ENCODE measurements at regions not wholly inside any gene's neighbourhood (a gene's known extent, or its start where the extent isn't known, plus 50 kb on each side); places are given as distances from the start of the nearest gene placed in this dataset.
A peak's percentile ranks its signal among the peaks of the same experiment; 100 is the strongest.

GRCh38 chr16:73565263-73565662 is 517.3 kb upstream of the ZFHX3 start:
- ATAC-seq (peak; percentile 70), DNase-seq (ENCODE audit: low spot score) (peak; percentile 23), FAIRE-seq (peak; percentile 62)
- CTCF ChIA-PET (ENCODE audit: low intra/inter-chr PET ratio, low total read pairs), result interaction anchor here (0.7 to 1.5 kb wide), 3 partner anchors 313 to 470 kb away, joined by 3 to 7 read pairs (median 6); no protein-coding TSS in a partner anchor
- Histone ChIP-seq H3K36me3 (replicated peaks in 1 of 2; ENCODE audit: control insufficient read depth in 1 of 2, insufficient read depth in 2 of 2, low read length in 2 of 2) (no peaks in the 10 kb centered on the region), H3K4me1 (ENCODE audit: insufficient read depth, low read length) (no peaks in the 10 kb centered on the region), H3K27me3 (ENCODE audit: control insufficient read depth in 1 of 2, insufficient read depth in 2 of 2, low read length in 2 of 2) (peaks cover 0 to 31% of the 10 kb centered on the region in 2 experiments; a peak in 3 of 5 replicates), H3K9ac (ENCODE audit: insufficient read depth, low read depth, low read length) (no peak overlapping the region), H4K20me1 (ENCODE audit: insufficient read depth, low read length) (no peaks in the 10 kb centered on the region), H3K4me3 (replicated peaks in 1 of 3; ENCODE audit: insufficient read depth in 1 of 3, low read depth in 2 of 3, low read length in 3 of 3) (no peak overlapping the region), H3K27ac (ENCODE audit: extremely low read length, insufficient read depth, low read length) (no peak overlapping the region), H3K9me3 (ENCODE audit: low read length) (no peaks in the 10 kb centered on the region), H3K4me2 (ENCODE audit: low read depth, low read length) (no peak overlapping the region), H3K79me2 (ENCODE audit: insufficient read depth, low read length) (no peaks in the 10 kb centered on the region), H2AFZ (ENCODE audit: low read length) (no peak overlapping the region)
- WGBS (ENCODE audit: low lambda C conversion rate), result 6% methylated on average over 7 of the region's 7 CpGs
- in situ Hi-C loops (cut with HindIII; ENCODE audit: extremely low pct_ligation_motif_present, low pct_unique_long_range_greater_than_20kb) (loop anchor here (5.0 to 10.0 kb wide), 2 partner anchors 312 to 390 kb away; no protein-coding TSS in a partner anchor), intact Hi-C loops (cut with micrococcal nuclease; ENCODE audit: unreplicated experiment) (loop anchor here (2.0 kb wide), 1 partner anchor 392 kb away; no protein-coding TSS in a partner anchor)
- POLR2A ChIA-PET, result no interaction called here
- no TSS peak for BruUV-seq (replicated peaks)
- peak; percentile 57 for TF ChIP-seq CTCF (CRISPR knock-in tag; IDR thresholded peaks at IDR 0.05)
- TF ChIP-seq ZNF691 (CRISPR knock-in tag; IDR thresholded peaks at IDR 0.05; ENCODE audit: borderline replicate concordance, low read depth), result no peak
- peak; percentile 71 for TF ChIP-seq STAG1 (CRISPR knock-in tag; IDR thresholded peaks at IDR 0.05)
- no peak for TF ChIP-seq CBX1 (IDR thresholded peaks at IDR 0.05; ENCODE audit: low read depth)
- TF ChIP-seq RAD21 (CRISPR knock-in tag; IDR thresholded peaks at IDR 0.05), result 0 out of 2 replicates have a peak, but pooled peaks have one; percentile 22
- peak; percentile 52 for TF ChIP-seq SMC3 (IDR thresholded peaks at IDR 0.05; ENCODE audit: low read length)

Data from HepG2 (cell line).